GM21529 (cell line): ENCODE measurements at regions not wholly inside any gene's neighbourhood (a gene's known extent, or its start where the extent isn't known, plus 50 kb on each side); places are given as distances from the start of the nearest gene placed in this dataset.
"Not testable (repeated sequence)": the region's sequence is repeated elsewhere in the genome, so short reads cannot be mapped to it uniquely, and the experiment has no call there.

Experiments used
- ATAC-seq: cut with Tn5 transposase; IDR thresholded peaks from one replicate; pipeline ENCODE4 v1.9.1; 2021; ENCODE audit not compliant: unreplicated experiment

GRCh38 chr10:109126016-109126415, 797.3 kb downstream of the XPNPEP1 start:
- ATAC-seq: no peak

GRCh38 chr10:109115179-109115578, 808.1 kb downstream of the XPNPEP1 start:
- ATAC-seq: no peak

- ATAC-seq: no peak
Measured at GRCh38 chr10:109114579-109114978, 808.7 kb downstream of the XPNPEP1 start.

GRCh38 chr10:109106604-109107003, 816.7 kb downstream of the XPNPEP1 start:
- no peak for ATAC-seq

GRCh38 chr10:109105725-109106124, 817.6 kb downstream of the XPNPEP1 start:
- no peak for ATAC-seq

GRCh38 chr10:109104806-109105205, 818.5 kb downstream of the XPNPEP1 start:
- ATAC-seq: no peak

GRCh38 chr10:109103278-109103677, 820.0 kb downstream of the XPNPEP1 start:
- ATAC-seq: no peak

- ATAC-seq: no peak
Measured at GRCh38 chr10:109089779-109090178, 833.5 kb downstream of the XPNPEP1 start.

GRCh38 chr10:109071539-109071938, 851.8 kb downstream of the XPNPEP1 start:
- ATAC-seq: no peak

GRCh38 chr10:109070492-109070891, 852.8 kb downstream of the XPNPEP1 start:
- no peak for ATAC-seq

GRCh38 chr10:109067031-109067430, 856.3 kb downstream of the XPNPEP1 start:
- no peak for ATAC-seq

- ATAC-seq: no peak
Measured at GRCh38 chr10:109065821-109066220, 857.5 kb downstream of the XPNPEP1 start.

GRCh38 chr10:109062371-109062770, 860.9 kb downstream of the XPNPEP1 start:
- no peak for ATAC-seq

GRCh38 chr10:109055243-109055642, 868.1 kb downstream of the XPNPEP1 start:
- no peak for ATAC-seq

GRCh38 chr10:109047856-109048255, 875.5 kb downstream of the XPNPEP1 start:
- no peak for ATAC-seq

- ATAC-seq: not testable (repeated sequence)
Measured at GRCh38 chr10:109046427-109046826, 876.9 kb downstream of the XPNPEP1 start.

- ATAC-seq: no peak
Measured at GRCh38 chr10:109040622-109041021, 882.7 kb downstream of the XPNPEP1 start.

GRCh38 chr10:109037978-109038377, 885.3 kb downstream of the XPNPEP1 start:
- ATAC-seq: no peak

GRCh38 chr10:109030581-109031210, 892.6 kb downstream of the XPNPEP1 start:
- ATAC-seq: no peak

- no peak for ATAC-seq
Measured at GRCh38 chr10:109029870-109030269, 893.4 kb downstream of the XPNPEP1 start.

- no peak for ATAC-seq
Measured at GRCh38 chr10:109027534-109028185, 895.7 kb downstream of the XPNPEP1 start.

- no peak for ATAC-seq
Measured at GRCh38 chr10:109025172-109025571, 898.1 kb downstream of the XPNPEP1 start.
